Activated CD8-positive, alpha-beta memory T cell treated with anti-CD3 and anti-CD28 coated beads for 36 hours (primary cell): ENCODE measurements at regions not wholly inside any gene's neighbourhood (a gene's known extent, or its start where the extent isn't known, plus 50 kb on each side); places are given as distances from the start of the nearest gene placed in this dataset.
"Not testable (repeated sequence)": the region's sequence is repeated elsewhere in the genome, so short reads cannot be mapped to it uniquely, and the experiment has no call there.

ENCODE experiments used
- CTCF ChIA-PET: fragments of 350-600 bp; sonication (Branson Sonifier 250); formaldehyde crosslinking; loops from one replicate; lab custom pipeline; 2021; ENCODE audit warnings: antibody characterized with exemption; lab: Charles Lee
- POLR2A ChIA-PET: fragments of 350-600 bp; sonication (Branson Sonifier 250); formaldehyde crosslinking; loops from one replicate; lab custom pipeline; 2021; ENCODE audit warnings: antibody characterized with exemption; lab: Charles Lee

- ChIA-PET POLR2A (no interaction called here), CTCF (no interaction called here)
These were observed 145.9 kb downstream of the COPS8 start for GRCh38 chr2:237231593-237231992.

- ChIA-PET POLR2A (no interaction called here), CTCF (no interaction called here)
These were observed 146.5 kb downstream of the COPS8 start for GRCh38 chr2:237232166-237232565.

- POLR2A ChIA-PET = no interaction called here
These were observed 148.6 kb downstream of the COPS8 start for GRCh38 chr2:237234268-237234667.

GRCh38 chr2:237235383-237236095 is 149.8 kb downstream of the COPS8 start:
- ChIA-PET CTCF (no interaction called here), POLR2A (no interaction called here)

More at GRCh38 chr2:237234268-237234667, 148.6 kb downstream of the COPS8 start:
- CTCF ChIA-PET = no interaction called here

GRCh38 chr2:237236188-237236587 is 150.5 kb downstream of the COPS8 start:
- ChIA-PET CTCF (no interaction called here), POLR2A (no interaction called here)

- POLR2A ChIA-PET = no interaction called here
These were observed 152.6 kb downstream of the COPS8 start for GRCh38 chr2:237238249-237238648.

GRCh38 chr2:237240252-237240651 is 154.6 kb downstream of the COPS8 start:
- CTCF ChIA-PET = no interaction called here
- POLR2A ChIA-PET = no interaction called here

More at GRCh38 chr2:237238249-237238648, 152.6 kb downstream of the COPS8 start:
- CTCF ChIA-PET = no interaction called here

- POLR2A ChIA-PET, CTCF ChIA-PET: not testable (repeated sequence)
These were observed 155.2 kb downstream of the COPS8 start for GRCh38 chr2:237240868-237241267.

- POLR2A ChIA-PET = interaction anchor here (0.6 kb wide), 1 partner anchor 83 kb away, joined by 3 read pairs; no protein-coding TSS in a partner anchor
- CTCF ChIA-PET = no interaction called here
These were observed 156.4 kb downstream of the COPS8 start for GRCh38 chr2:237242091-237242536.

GRCh38 chr2:237243487-237243886 is 157.8 kb downstream of the COPS8 start:
- POLR2A ChIA-PET = no interaction called here

GRCh38 chr2:237244178-237244577 is 158.5 kb downstream of the COPS8 start:
- POLR2A ChIA-PET = no interaction called here
- CTCF ChIA-PET = no interaction called here

More at GRCh38 chr2:237243487-237243886, 157.8 kb downstream of the COPS8 start:
- CTCF ChIA-PET = no interaction called here

- ChIA-PET POLR2A (no interaction called here), CTCF (no interaction called here)
These were observed 159.4 kb downstream of the COPS8 start for GRCh38 chr2:237244976-237245646.

- CTCF ChIA-PET = no interaction called here
- POLR2A ChIA-PET = no interaction called here
These were observed 163.4 kb downstream of the COL6A3 start for GRCh38 chr2:237250599-237250998.

GRCh38 chr2:237251986-237252385 is 162.0 kb downstream of the COL6A3 start:
- CTCF ChIA-PET = no interaction called here

GRCh38 chr2:237253046-237253702 is 160.8 kb downstream of the COL6A3 start:
- CTCF ChIA-PET = no interaction called here
- POLR2A ChIA-PET = no interaction called here

More at GRCh38 chr2:237251986-237252385, 162.0 kb downstream of the COL6A3 start:
- POLR2A ChIA-PET = no interaction called here

- CTCF ChIA-PET = no interaction called here
These were observed 159.5 kb downstream of the COL6A3 start for GRCh38 chr2:237254369-237254861.

GRCh38 chr2:237254911-237255578 is 158.9 kb downstream of the COL6A3 start:
- ChIA-PET CTCF (no interaction called here), POLR2A (no interaction called here)

More at GRCh38 chr2:237254369-237254861, 159.5 kb downstream of the COL6A3 start:
- POLR2A ChIA-PET = no interaction called here

- POLR2A ChIA-PET = no interaction called here
- CTCF ChIA-PET = no interaction called here
These were observed 157.1 kb downstream of the COL6A3 start for GRCh38 chr2:237256887-237257286.

GRCh38 chr2:237257471-237257951 is 156.5 kb downstream of the COL6A3 start:
- CTCF ChIA-PET = no interaction called here

More at GRCh38 chr2:237257471-237257951, 156.5 kb downstream of the COL6A3 start:
- POLR2A ChIA-PET = no interaction called here
